ENCODE measurements at regions not wholly inside any gene's neighbourhood (a gene's known extent, or its start where the extent isn't known, plus 50 kb on each side); places are given as distances from the start of the nearest gene placed in this dataset.

DNA sequence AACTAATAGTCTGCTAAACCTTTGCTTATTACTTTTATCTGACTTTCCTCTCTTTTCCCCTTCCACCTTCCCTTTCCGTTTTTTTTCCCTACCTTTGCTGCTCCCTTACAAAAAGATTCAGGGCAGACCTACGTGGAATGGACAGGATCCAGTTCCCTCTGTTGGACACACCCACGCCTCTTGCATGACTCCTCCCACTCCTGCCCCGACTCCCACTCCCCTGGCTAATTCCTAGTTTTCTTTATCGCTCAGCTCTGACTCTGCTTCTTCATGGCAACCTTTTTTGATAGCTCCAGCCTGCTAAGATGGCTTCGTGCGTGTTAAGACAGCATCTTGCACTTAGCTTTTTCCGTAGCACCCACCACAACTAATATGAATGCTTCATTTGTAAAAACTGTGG is 715.6 kb upstream of the NRSN1 start:
- H3K4me3 Mint-ChIP-seq = no peak overlapping the region
- no peaks in the 10 kb centered on the region for H3K4me1 ChIP-seq
- H3K4me3 ChIP-seq = no peak overlapping the region
- H3K27me3 ChIP-seq = no peaks in the 10 kb centered on the region
- no peaks in the 10 kb centered on the region for H3K36me3 ChIP-seq
- H3F3A ChIP-seq (ENCODE audit: low read depth) = no peaks in the 10 kb centered on the region
- H3K79me2 ChIP-seq (ENCODE audit: low read depth) = no peaks in the 10 kb centered on the region
- no peaks in the 10 kb centered on the region for H3K27me3 Mint-ChIP-seq (ENCODE audit: insufficient read depth, low read depth)
- H3K27ac ChIP-seq = no peak overlapping the region
- H3K9me3 ChIP-seq (ENCODE audit: low read depth) = no peaks in the 10 kb centered on the region
- no peak overlapping the region for H3K27ac Mint-ChIP-seq
- no peak overlapping the region for H2AFZ ChIP-seq (replicated peaks)
- no peak for DNase-seq (ENCODE audit: low spot score)
- no peaks in the 10 kb centered on the region for H4K20me1 ChIP-seq (ENCODE audit: low read depth)
- peaks cover 3% of the 10 kb centered on the region for H3K4me1 Mint-ChIP-seq
- H3K36me3 Mint-ChIP-seq = no peaks in the 10 kb centered on the region
- no peak overlapping the region for H3K4me2 ChIP-seq
- no peak overlapping the region for H3K9ac ChIP-seq
- H3K9me3 Mint-ChIP-seq = no peaks in the 10 kb centered on the region
- TF ChIP-seq EZH2phosphoT487 (IDR thresholded peaks at IDR 0.05) (no peak), EZH2 (IDR thresholded peaks at IDR 0.05) (no peak)
- TF ChIP-seq, protein P1, sequence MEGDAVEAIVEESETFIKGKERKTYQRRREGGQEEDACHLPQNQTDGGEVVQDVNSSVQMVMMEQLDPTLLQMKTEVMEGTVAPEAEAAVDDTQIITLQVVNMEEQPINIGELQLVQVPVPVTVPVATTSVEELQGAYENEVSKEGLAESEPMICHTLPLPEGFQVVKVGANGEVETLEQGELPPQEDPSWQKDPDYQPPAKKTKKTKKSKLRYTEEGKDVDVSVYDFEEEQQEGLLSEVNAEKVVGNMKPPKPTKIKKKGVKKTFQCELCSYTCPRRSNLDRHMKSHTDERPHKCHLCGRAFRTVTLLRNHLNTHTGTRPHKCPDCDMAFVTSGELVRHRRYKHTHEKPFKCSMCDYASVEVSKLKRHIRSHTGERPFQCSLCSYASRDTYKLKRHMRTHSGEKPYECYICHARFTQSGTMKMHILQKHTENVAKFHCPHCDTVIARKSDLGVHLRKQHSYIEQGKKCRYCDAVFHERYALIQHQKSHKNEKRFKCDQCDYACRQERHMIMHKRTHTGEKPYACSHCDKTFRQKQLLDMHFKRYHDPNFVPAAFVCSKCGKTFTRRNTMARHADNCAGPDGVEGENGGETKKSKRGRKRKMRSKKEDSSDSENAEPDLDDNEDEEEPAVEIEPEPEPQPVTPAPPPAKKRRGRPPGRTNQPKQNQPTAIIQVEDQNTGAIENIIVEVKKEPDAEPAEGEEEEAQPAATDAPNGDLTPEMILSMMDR (IDR thresholded peaks at IDR 0.05) = no peak

GRCh38 chr6:23412770-23413169 is 713.2 kb upstream of the NRSN1 start:
- Histone ChIP-seq H3K9ac (no peak overlapping the region), H4K20me1 (ENCODE audit: low read depth) (no peaks in the 10 kb centered on the region), H3K27me3 (no peaks in the 10 kb centered on the region), H3K4me3 (no peak overlapping the region), H3K36me3 (no peaks in the 10 kb centered on the region), H3K79me2 (ENCODE audit: low read depth) (no peaks in the 10 kb centered on the region), H2AFZ (replicated peaks) (no peak overlapping the region), H3K4me1 (no peaks in the 10 kb centered on the region), H3K4me2 (no peak overlapping the region), H3K27ac (no peak overlapping the region), H3K9me3 (ENCODE audit: low read depth) (no peaks in the 10 kb centered on the region), H3F3A (ENCODE audit: low read depth) (no peaks in the 10 kb centered on the region)
- no peak for DNase-seq (ENCODE audit: low spot score)
- Mint-ChIP-seq H3K27me3 (ENCODE audit: insufficient read depth, low read depth) (no peaks in the 10 kb centered on the region), H3K27ac (no peak overlapping the region), H3K36me3 (no peaks in the 10 kb centered on the region), H3K4me3 (no peak overlapping the region), H3K9me3 (no peaks in the 10 kb centered on the region), H3K4me1 (peaks cover 3% of the 10 kb centered on the region)
- TF ChIP-seq EZH2 (IDR thresholded peaks at IDR 0.05) (no peak), EZH2phosphoT487 (IDR thresholded peaks at IDR 0.05) (no peak)
- TF ChIP-seq, protein P1 (IDR thresholded peaks at IDR 0.05) = no peak

- Histone ChIP-seq H3K4me3 (no peak overlapping the region), H3K9ac (no peak overlapping the region), H2AFZ (replicated peaks) (no peak overlapping the region), H4K20me1 (ENCODE audit: low read depth) (no peaks in the 10 kb centered on the region), H3K4me1 (no peaks in the 10 kb centered on the region), H3K9me3 (ENCODE audit: low read depth) (no peaks in the 10 kb centered on the region), H3K36me3 (no peaks in the 10 kb centered on the region), H3K27me3 (no peaks in the 10 kb centered on the region), H3K27ac (no peak overlapping the region), H3K79me2 (ENCODE audit: low read depth) (no peaks in the 10 kb centered on the region), H3F3A (ENCODE audit: low read depth) (no peaks in the 10 kb centered on the region), H3K4me2 (no peak overlapping the region)
- H3K4me1 Mint-ChIP-seq = peaks cover 3% of the 10 kb centered on the region
- no peaks in the 10 kb centered on the region for H3K9me3 Mint-ChIP-seq
- no peaks in the 10 kb centered on the region for H3K27me3 Mint-ChIP-seq (ENCODE audit: insufficient read depth, low read depth)
- no peak overlapping the region for H3K27ac Mint-ChIP-seq
- TF ChIP-seq EZH2 (IDR thresholded peaks at IDR 0.05) (no peak), EZH2phosphoT487 (IDR thresholded peaks at IDR 0.05) (no peak)
- TF ChIP-seq, protein P1 (IDR thresholded peaks at IDR 0.05) = no peak
- no peak overlapping the region for H3K4me3 Mint-ChIP-seq
- DNase-seq (ENCODE audit: low spot score) = no peak
- H3K36me3 Mint-ChIP-seq = no peaks in the 10 kb centered on the region
Observed at GRCh38 chr6:23413327-23414050, 712.5 kb upstream of the NRSN1 start.

All from neural progenitor cell (in vitro differentiated cells).